HEK293T (cell line): ENCODE measurements at regions not wholly inside any gene's neighbourhood (a gene's known extent, or its start where the extent isn't known, plus 50 kb on each side); places are given as distances from the start of the nearest gene placed in this dataset.

Source experiments
- BHLHE40 ChIP-seq: fragments of 450-650 bp; IDR thresholded peaks from 2 replicates; pipeline ENCODE4 v1.6.1; 2016; ENCODE audit warnings: mild to moderate bottlenecking, moderate library complexity, borderline replicate concordance
- FOXA1 ChIP-seq: fragments of 450-650 bp; IDR thresholded peaks from 2 replicates; pipeline ENCODE4 v1.6.1; 2016; ENCODE audit warnings: mild to moderate bottlenecking
- FOXK2 ChIP-seq: fragments of 450-650 bp; IDR thresholded peaks from 2 replicates; pipeline ENCODE4 v1.6.1; 2016; ENCODE audit warnings: mild to moderate bottlenecking
- FOXM1 ChIP-seq: fragments of 450-650 bp; IDR thresholded peaks from 2 replicates; pipeline ENCODE4 v1.6.1; 2017; ENCODE audit warnings: mild to moderate bottlenecking, borderline replicate concordance
- HDGF ChIP-seq: fragments of 450-650 bp; IDR thresholded peaks from 2 replicates; pipeline ENCODE4 v1.6.1; 2017; ENCODE audit warnings: antibody characterized with exemption, borderline replicate concordance
- L3MBTL2 ChIP-seq: fragments of 450-650 bp; conservative IDR thresholded peaks from 2 replicates; pipeline ENCODE4 v1.6.1; 2016; ENCODE audit warnings: mild to moderate bottlenecking
- LEF1 ChIP-seq: fragments of 450-650 bp; IDR thresholded peaks from 2 replicates; pipeline ENCODE4 v1.6.1; 2017; ENCODE audit warnings: mild to moderate bottlenecking, borderline replicate concordance
- NFRKB ChIP-seq: fragments of 450-650 bp; IDR thresholded peaks from 2 replicates; pipeline ENCODE4 v1.6.1; 2016; ENCODE audit warnings: mild to moderate bottlenecking, moderate library complexity
- SP1 ChIP-seq: fragments of 450-650 bp; IDR thresholded peaks from 2 replicates; pipeline ENCODE4 v1.6.1; 2017
- SUZ12 ChIP-seq: fragments of 450-650 bp; IDR thresholded peaks from 2 replicates; pipeline ENCODE4 v1.6.1; 2016; ENCODE audit warnings: mild to moderate bottlenecking
- TARDBP ChIP-seq: fragments of 450-650 bp; IDR thresholded peaks from 2 replicates; pipeline ENCODE4 v1.6.1; 2016
- ZNF384 ChIP-seq: fragments of 450-650 bp; IDR thresholded peaks from 2 replicates; pipeline ENCODE4 v1.6.1; 2016

GRCh38 chr16:77035361-77035760 lies 155.6 kb upstream of the MON1B start:
- TF ChIP-seq SP1 (no peak), LEF1 (no peak), FOXM1 (no peak), BHLHE40 (no peak), TARDBP (no peak), ZNF384 (no peak), HDGF (no peak), SUZ12 (no peak), L3MBTL2 (no peak), FOXK2 (no peak), FOXA1 (no peak), NFRKB (no peak)
